DND-41 (cell line): ENCODE measurements at regions not wholly inside any gene's neighbourhood (a gene's known extent, or its start where the extent isn't known, plus 50 kb on each side); places are given as distances from the start of the nearest gene placed in this dataset.

Experiments used
- ATAC-seq: fragments of 200-7000 bp; cut with Tn5 transposase; 3 replicates; pipeline ENCODE4 v1.9.1; 2021; ENCODE audit warnings: low read depth; ENCODE audit not compliant: insufficient read depth
- DNase-seq: peaks from one replicate; pipeline ENCODE4 v3.0.0-alpha.2; 2020
- H2AFZ ChIP-seq: 2 replicates; pipeline ENCODE4 v1.6.0; 2012; ENCODE audit warnings: low read depth, low read length
- H3K27ac ChIP-seq: 2 replicates; pipeline ENCODE4 v1.5.1; 2012; ENCODE audit warnings: low read length, inconsistent platforms
- H3K27me3 ChIP-seq: fragments of 200-600 bp; sonication (generic); 2 replicates; pipeline ENCODE4 v1.6.0; 2012; ENCODE audit warnings: low read length, mild to moderate bottlenecking, inconsistent platforms; ENCODE audit not compliant: insufficient read depth, poor library complexity
- H3K36me3 ChIP-seq: 2 replicates; pipeline ENCODE4 v1.5.1; 2012; ENCODE audit warnings: low read length, inconsistent platforms; ENCODE audit not compliant: insufficient read depth
- H3K4me1 ChIP-seq: 2 replicates; pipeline ENCODE4 v1.5.1; 2012; ENCODE audit warnings: mild to moderate bottlenecking, low read length; ENCODE audit not compliant: insufficient read depth
- H3K4me2 ChIP-seq: 2 replicates; pipeline ENCODE4 v1.6.0; 2012; ENCODE audit warnings: mild to moderate bottlenecking, moderate library complexity, low read length, inconsistent platforms; ENCODE audit not compliant: insufficient read depth
- H3K4me3 ChIP-seq, 2 experiments: fragments of 200-600 bp in 1 of 2; shearing (Covaris generic) in 1 of 2; 2 replicates each; pipeline ENCODE4 v1.5.1; 2012 to 2016; ENCODE audit warnings: inconsistent platforms in 2 of 2, low read length in 2 of 2, mild to moderate bottlenecking in 2 of 2, low read depth in 1 of 2, moderate library complexity in 1 of 2
- H3K79me2 ChIP-seq: 2 replicates; pipeline ENCODE4 v1.6.0; 2012; ENCODE audit warnings: low read length, inconsistent platforms; ENCODE audit not compliant: insufficient read depth
- H3K9ac ChIP-seq: 2 replicates; pipeline ENCODE4 v1.6.0; 2012; ENCODE audit warnings: low read depth, mild to moderate bottlenecking, inconsistent platforms, low read length, moderate library complexity
- H3K9me3 ChIP-seq: 2 replicates; pipeline ENCODE4 v1.5.1; 2012; ENCODE audit warnings: low read length, moderate library complexity, mild to moderate bottlenecking, inconsistent platforms; ENCODE audit not compliant: insufficient read depth, severe bottlenecking
- H4K20me1 ChIP-seq: 2 replicates; pipeline ENCODE4 v1.6.0; 2012; ENCODE audit warnings: low read length; ENCODE audit not compliant: insufficient read depth
- CTCF ChIP-seq: IDR thresholded peaks from 2 replicates; pipeline ENCODE4 v1.5.1; 2012; ENCODE audit warnings: borderline replicate concordance, low read length, moderate library complexity, mild to moderate bottlenecking; ENCODE audit not compliant: poor library complexity, severe bottlenecking; ENCODE audit errors: extremely low read depth
- EZH2 ChIP-seq: IDR thresholded peaks from 3 replicates; pipeline ENCODE4 v1.6.1; 2012; ENCODE audit warnings: borderline replicate concordance, low read depth, mild to moderate bottlenecking, moderate library complexity, low read length, inconsistent platforms; ENCODE audit not compliant: severe bottlenecking

- H3K4me3 ChIP-seq = no peak overlapping the region
- no peak overlapping the region for H3K4me2 ChIP-seq
- no peaks in the 10 kb centered on the region for H3K27me3 ChIP-seq
- H3K36me3 ChIP-seq = no peaks in the 10 kb centered on the region
- H2AFZ ChIP-seq = no peak overlapping the region
- ATAC-seq (no peak), DNase-seq (no peak)
- H4K20me1 ChIP-seq = no peaks in the 10 kb centered on the region
- H3K9ac ChIP-seq = no peak overlapping the region
- H3K79me2 ChIP-seq = no peaks in the 10 kb centered on the region
- H3K9me3 ChIP-seq = no peaks in the 10 kb centered on the region
- TF ChIP-seq EZH2 = no peak
- no peak for TF ChIP-seq CTCF
- H3K27ac ChIP-seq = no peak overlapping the region
- no peaks in the 10 kb centered on the region for H3K4me1 ChIP-seq
Measured at GRCh38 chr10:6738112-6738768, 158.2 kb upstream of the PRKCQ start.

GRCh38 chr10:6737758-6738111 is 157.7 kb upstream of the PRKCQ start:
- DNase-seq = no peak
- H3K9me3 ChIP-seq = no peaks in the 10 kb centered on the region
- H2AFZ ChIP-seq = no peak overlapping the region
- no peaks in the 10 kb centered on the region for H3K36me3 ChIP-seq
- no peaks in the 10 kb centered on the region for H4K20me1 ChIP-seq
- H3K9ac ChIP-seq = no peak overlapping the region
- H3K4me1 ChIP-seq = no peaks in the 10 kb centered on the region
- H3K4me2 ChIP-seq = no peak overlapping the region
- H3K79me2 ChIP-seq = no peaks in the 10 kb centered on the region
- no peak for ATAC-seq
- no peak overlapping the region for H3K27ac ChIP-seq
- no peak for TF ChIP-seq EZH2
- TF ChIP-seq CTCF = no peak
- no peak overlapping the region for H3K4me3 ChIP-seq
- H3K27me3 ChIP-seq = no peaks in the 10 kb centered on the region

- ATAC-seq (no peak), DNase-seq (no peak)
- Histone ChIP-seq H3K9ac (no peak overlapping the region), H3K79me2 (no peaks in the 10 kb centered on the region), H4K20me1 (no peaks in the 10 kb centered on the region), H3K4me2 (no peak overlapping the region), H3K27me3 (no peaks in the 10 kb centered on the region), H3K9me3 (no peaks in the 10 kb centered on the region), H2AFZ (no peak overlapping the region), H3K36me3 (no peaks in the 10 kb centered on the region), H3K27ac (no peak overlapping the region), H3K4me3 (no peak overlapping the region), H3K4me1 (no peaks in the 10 kb centered on the region)
- TF ChIP-seq EZH2 (no peak), CTCF (no peak)
Measured at GRCh38 chr10:6737080-6737641, 157.1 kb upstream of the PRKCQ start.
